ENCODE measurements at regions not wholly inside any gene's neighbourhood (a gene's known extent, or its start where the extent isn't known, plus 50 kb on each side); places are given as distances from the start of the nearest gene placed in this dataset.
A peak's percentile ranks its signal among the peaks of the same experiment; 100 is the strongest.

DNA sequence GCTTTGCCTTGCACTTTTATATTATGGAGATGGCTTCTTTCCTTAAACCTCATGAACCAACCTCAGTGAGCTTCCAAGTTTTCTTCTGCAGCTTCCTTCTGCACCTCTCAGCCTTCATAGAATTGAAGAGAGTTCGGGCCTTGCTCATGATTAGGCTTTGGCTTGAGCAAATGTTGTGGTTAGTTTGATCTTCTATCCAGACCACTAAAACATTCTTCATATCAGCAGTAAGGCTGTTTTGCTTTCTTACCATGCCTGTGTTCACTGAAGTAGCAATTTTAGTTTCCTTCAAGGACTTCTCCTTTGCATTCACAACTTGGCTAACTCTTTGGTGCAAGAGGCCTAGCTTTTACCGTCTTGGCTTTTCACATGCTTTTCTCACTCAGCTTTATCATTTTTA lies 125.4 kb downstream of the SNAPC1 start:
- ChIA-PET CTCF (interaction anchor here (0.6 kb wide), 1 partner anchor 686 kb away, joined by 6 read pairs; no protein-coding TSS in a partner anchor), POLR2A (ENCODE audit: low non-redundant PET) (no interaction called here)
- TF ChIP-seq, protein P1, sequence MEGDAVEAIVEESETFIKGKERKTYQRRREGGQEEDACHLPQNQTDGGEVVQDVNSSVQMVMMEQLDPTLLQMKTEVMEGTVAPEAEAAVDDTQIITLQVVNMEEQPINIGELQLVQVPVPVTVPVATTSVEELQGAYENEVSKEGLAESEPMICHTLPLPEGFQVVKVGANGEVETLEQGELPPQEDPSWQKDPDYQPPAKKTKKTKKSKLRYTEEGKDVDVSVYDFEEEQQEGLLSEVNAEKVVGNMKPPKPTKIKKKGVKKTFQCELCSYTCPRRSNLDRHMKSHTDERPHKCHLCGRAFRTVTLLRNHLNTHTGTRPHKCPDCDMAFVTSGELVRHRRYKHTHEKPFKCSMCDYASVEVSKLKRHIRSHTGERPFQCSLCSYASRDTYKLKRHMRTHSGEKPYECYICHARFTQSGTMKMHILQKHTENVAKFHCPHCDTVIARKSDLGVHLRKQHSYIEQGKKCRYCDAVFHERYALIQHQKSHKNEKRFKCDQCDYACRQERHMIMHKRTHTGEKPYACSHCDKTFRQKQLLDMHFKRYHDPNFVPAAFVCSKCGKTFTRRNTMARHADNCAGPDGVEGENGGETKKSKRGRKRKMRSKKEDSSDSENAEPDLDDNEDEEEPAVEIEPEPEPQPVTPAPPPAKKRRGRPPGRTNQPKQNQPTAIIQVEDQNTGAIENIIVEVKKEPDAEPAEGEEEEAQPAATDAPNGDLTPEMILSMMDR (conservative IDR thresholded peaks at IDR 0.05; ENCODE audit: low read depth) = no peak
- DNase-seq (ENCODE audit: low spot score) = no peak
- no peak overlapping the region for H3K27ac ChIP-seq

DNA sequence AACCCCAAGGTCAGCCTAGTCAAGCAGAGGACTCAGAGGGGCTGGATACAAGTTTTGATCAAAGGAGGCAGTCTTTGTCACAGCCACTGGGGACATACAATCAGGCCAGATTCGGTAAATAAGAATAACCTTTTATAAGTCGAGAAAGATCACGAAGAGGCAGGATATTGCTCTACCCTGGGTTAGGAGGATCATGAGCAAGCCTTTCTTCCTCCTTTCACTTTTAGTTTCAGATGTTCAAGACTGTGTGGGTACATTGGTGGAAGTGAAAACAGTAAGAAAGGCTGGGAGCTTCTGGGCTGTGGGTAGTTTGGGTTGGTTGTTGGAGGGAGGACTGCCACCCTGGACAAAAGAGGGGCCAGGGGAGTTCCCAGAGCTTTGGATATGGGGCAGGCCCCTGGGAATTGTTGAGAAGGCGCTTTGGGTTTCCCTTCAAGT lies 127.7 kb downstream of the SNAPC1 start:
- CTCF ChIA-PET = interaction anchor here (0.7 kb wide), 1 partner anchor 608 kb away, joined by 3 read pairs; no protein-coding TSS in a partner anchor
- H3K27ac ChIP-seq = no peak overlapping the region
- TF ChIP-seq, protein P1 (conservative IDR thresholded peaks at IDR 0.05; ENCODE audit: low read depth) = no peak
- POLR2A ChIA-PET (ENCODE audit: low non-redundant PET) = no interaction called here
- DNase-seq (ENCODE audit: low spot score) = no peak

DNA sequence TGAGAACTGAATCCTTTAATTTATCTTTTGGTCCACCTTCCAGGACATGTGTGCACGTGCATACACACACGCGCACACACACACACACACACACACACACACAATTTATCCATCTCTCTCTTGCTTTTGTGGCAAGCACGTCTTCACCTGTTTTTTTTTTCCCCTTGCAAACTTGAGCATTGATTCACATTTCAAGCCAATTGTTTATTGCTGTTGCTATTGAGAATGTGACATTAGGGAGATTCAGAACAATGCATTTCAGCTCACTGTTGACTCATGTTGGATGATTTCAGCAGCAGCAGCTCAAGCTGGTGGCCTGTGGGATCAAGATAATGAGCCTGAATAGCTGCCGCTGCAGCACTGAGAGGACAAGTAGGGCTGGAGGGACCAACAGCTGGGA lies 128.9 kb downstream of the SNAPC1 start:
- CTCF ChIA-PET = interaction anchor here (0.7 kb wide), 1 partner anchor 114 kb away, joined by 5 read pairs; no protein-coding TSS in a partner anchor
- POLR2A ChIA-PET (ENCODE audit: low non-redundant PET) = no interaction called here

DNA sequence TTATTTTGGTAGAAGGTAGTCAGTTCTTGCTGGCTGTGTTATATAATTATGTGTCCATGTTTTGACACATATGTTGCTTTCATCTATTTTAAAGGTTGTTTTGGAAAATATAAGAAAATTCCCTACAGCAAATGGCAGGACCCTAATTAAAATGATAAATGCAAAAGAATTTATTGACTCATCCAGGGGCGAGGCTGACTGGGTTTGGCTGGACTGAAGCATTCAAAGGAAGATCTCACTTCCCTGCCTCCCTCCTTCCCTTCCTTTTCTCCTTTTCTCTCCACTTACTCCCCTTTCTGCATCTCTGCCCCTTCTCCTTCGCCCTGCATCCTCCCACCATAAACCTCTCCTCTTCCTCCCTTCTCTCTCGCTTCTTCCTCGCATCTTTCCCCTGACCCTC lies 129.6 kb downstream of the SNAPC1 start:
- POLR2A ChIA-PET (ENCODE audit: low non-redundant PET) = no interaction called here
- peak; percentile 37 for DNase-seq (ENCODE audit: low spot score)
- CTCF ChIA-PET = interaction anchor here (0.7 kb wide), 1 partner anchor 114 kb away, joined by 5 read pairs; no protein-coding TSS in a partner anchor
- TF ChIP-seq, protein P1 (conservative IDR thresholded peaks at IDR 0.05; ENCODE audit: low read depth) = no peak
- no peak overlapping the region for H3K27ac ChIP-seq

More for the DNA sequence above, 128.9 kb downstream of the SNAPC1 start:
- no peak overlapping the region for H3K27ac ChIP-seq
- TF ChIP-seq, protein P1 (conservative IDR thresholded peaks at IDR 0.05; ENCODE audit: low read depth) = no peak
- DNase-seq (ENCODE audit: low spot score) = no peak

DNA sequence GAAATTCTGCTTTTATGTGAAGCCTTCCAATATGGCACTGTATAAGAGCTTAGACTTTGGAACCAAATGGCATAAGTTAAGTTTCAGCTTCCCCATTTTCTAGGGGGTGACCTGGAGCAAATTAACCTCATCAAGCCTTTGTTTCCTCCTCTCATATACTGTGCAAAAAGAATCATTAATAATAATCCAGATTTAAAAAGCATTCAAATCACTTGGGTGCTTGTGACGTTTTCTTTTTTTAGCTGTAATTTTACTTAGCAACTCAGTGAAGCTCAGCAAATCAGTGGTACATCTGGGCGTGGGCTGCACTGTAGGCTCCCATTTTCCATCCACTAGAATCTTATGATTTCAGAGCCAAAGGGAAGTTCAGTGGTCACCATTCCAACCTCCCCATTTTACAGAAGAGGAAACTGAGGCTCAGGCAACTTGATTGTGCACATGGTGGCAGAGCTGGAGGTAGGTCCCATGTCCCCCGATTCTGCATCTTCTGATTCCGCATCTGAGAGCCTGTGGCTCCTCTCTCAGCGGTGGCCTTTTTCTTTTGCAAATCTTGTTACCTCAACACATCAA lies 131.2 kb downstream of the SNAPC1 start:
- TF ChIP-seq, protein P1 (conservative IDR thresholded peaks at IDR 0.05; ENCODE audit: low read depth) = no peak
- POLR2A ChIA-PET (ENCODE audit: low non-redundant PET) = no interaction called here
- no peak overlapping the region for H3K27ac ChIP-seq
- CTCF ChIA-PET = interaction anchor here (0.6 to 3.8 kb wide), 5 partner anchors 34 to 233 kb away, joined by 3 to 30 read pairs (median 4); no protein-coding TSS in a partner anchor
- DNase-seq (ENCODE audit: low spot score) = no peak

DNA sequence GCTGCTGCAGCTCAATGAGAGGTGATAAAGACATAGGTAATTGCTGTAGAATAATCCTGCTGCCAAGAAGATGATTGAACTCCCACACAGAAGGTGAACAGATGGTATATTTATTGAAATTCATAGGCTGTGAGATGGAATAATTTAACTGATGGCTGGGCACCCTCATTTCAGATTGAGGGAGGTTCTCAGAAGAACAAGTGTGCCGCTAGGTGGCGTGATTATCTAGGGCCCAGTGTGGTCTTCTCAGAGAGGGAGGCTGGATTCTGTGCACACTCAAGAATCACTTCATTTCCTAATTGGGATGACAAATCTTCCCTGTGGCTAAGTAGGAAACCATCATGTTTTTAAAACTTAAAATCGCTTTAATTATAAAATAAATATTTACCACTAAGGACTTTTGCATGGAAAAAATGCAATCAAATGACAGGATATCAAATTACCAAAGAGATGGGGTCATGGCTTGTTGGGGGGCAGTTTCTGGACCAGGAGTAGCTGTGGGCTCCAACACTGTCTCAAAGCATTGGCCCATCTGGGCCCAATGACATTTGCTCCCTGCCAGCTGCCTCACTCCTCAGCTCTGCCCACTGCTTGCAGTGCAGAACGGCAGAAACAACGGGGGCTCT lies 132.3 kb downstream of the SNAPC1 start:
- CTCF ChIA-PET = interaction anchor here (0.5 to 3.8 kb wide), 4 partner anchors 12 to 1316 kb away, joined by 3 to 30 read pairs (median 4); no protein-coding TSS in a partner anchor
- POLR2A ChIA-PET (ENCODE audit: low non-redundant PET) = no interaction called here
- peak; percentile 73 for DNase-seq (ENCODE audit: low spot score)
- TF ChIP-seq, protein P1 (conservative IDR thresholded peaks at IDR 0.05; ENCODE audit: low read depth) = peak; percentile 77
- no peak overlapping the region for H3K27ac ChIP-seq

All from RWPE1 (cell line).